GM12878 (cell line): ENCODE measurements at regions not wholly inside any gene's neighbourhood (a gene's known extent, or its start where the extent isn't known, plus 50 kb on each side); places are given as distances from the start of the nearest gene placed in this dataset.

Source experiments
- ATAC-seq: fragments of 200-7000 bp; cut with Tn5 transposase; 3 replicates; pipeline ENCODE4 v1.9.1; 2020; ENCODE audit warnings: mild to moderate bottlenecking, moderate library complexity
- BruUV-seq: library from RNA; stranded (reverse); fragments of 400-500 nt; replicated peaks from 2 replicates; lab custom pipeline; 2021; lab: Mats Ljungman, UMichigan
- CTCF ChIA-PET: fragments of 300-600 bp; sonication (Branson Sonifier 250); formaldehyde crosslinking; extraction: SDS; loops from one replicate; lab custom pipeline; 2021; ENCODE audit warnings: inconsistent platforms; lab: Yijun Ruan, JAX
- POLR2A ChIA-PET: fragments of 350-600 bp; formaldehyde crosslinking; extraction: SDS; loops from one replicate; lab custom pipeline; 2021; ENCODE audit warnings: inconsistent platforms; lab: Charles Lee
- RAD21 ChIA-PET: fragments of 300-600 bp; sonication (Branson Sonifier 250); formaldehyde crosslinking; loops from one replicate; lab custom pipeline; 2023; ENCODE audit warnings: antibody characterized with exemption; ENCODE audit not compliant: unreplicated experiment; lab: Charles Lee
- SMC1A ChIA-PET: fragments of 300-600 bp; sonication (Branson Sonifier 250); formaldehyde crosslinking; loops from one replicate; lab custom pipeline; 2023; ENCODE audit not compliant: unreplicated experiment, uncharacterized antibody; lab: Charles Lee
- DNase-seq: peaks from one replicate; pipeline ENCODE4 v3.0.0-alpha.2; 2011; ENCODE audit warnings: low read depth, low spot score
- FAIRE-seq: peaks from 3 replicates; lab custom pipeline; 2011; peaks lifted over from hg19 to GRCh38; lab: Jason Lieb, UNC
- H2AFZ ChIP-seq: 2 replicates; pipeline ENCODE4 v1.6.0; 2011; ENCODE audit warnings: low read depth, low read length, control low read depth; ENCODE audit not compliant: control insufficient read depth
- H3K27ac ChIP-seq: 2 replicates; pipeline ENCODE4 v1.5.1; 2011; ENCODE audit warnings: control low read depth; ENCODE audit not compliant: control insufficient read depth, insufficient read depth
- H3K27me3 ChIP-seq, 2 experiments: replicated peaks in 1 of 2; 2 replicates each; pipeline versions ENCODE4 v1.6.0 to v1.6.1; 2011; ENCODE audit warnings: low read length in 1 of 2; ENCODE audit not compliant: control insufficient read depth in 2 of 2, insufficient read depth in 2 of 2
- H3K36me3 ChIP-seq, 2 experiments: 2 replicates each; pipeline ENCODE4 v1.5.1; 2011; ENCODE audit warnings: low read length in 1 of 2; ENCODE audit not compliant: control insufficient read depth in 2 of 2, insufficient read depth in 2 of 2
- H3K4me1 ChIP-seq: 2 replicates; pipeline ENCODE4 v1.6.1; 2011; ENCODE audit warnings: mild to moderate bottlenecking, low read length, moderate library complexity, mixed read lengths; ENCODE audit not compliant: control insufficient read depth, insufficient read depth
- H3K4me2 ChIP-seq: 2 replicates; pipeline ENCODE4 v1.6.0; 2011; ENCODE audit warnings: control low read depth; ENCODE audit not compliant: control insufficient read depth, insufficient read depth
- H3K4me3 ChIP-seq: fragments of 200-600 bp; sonication (generic); 2 replicates; pipeline ENCODE4 v1.5.1; 2016
- H3K79me2 ChIP-seq: 2 replicates; pipeline ENCODE4 v1.6.0; 2011; ENCODE audit warnings: low read length; ENCODE audit not compliant: control insufficient read depth, insufficient read depth
- H3K9ac ChIP-seq: 2 replicates; pipeline ENCODE4 v1.8.0; 2011; ENCODE audit warnings: low read length, control low read depth, mixed read lengths; ENCODE audit not compliant: control insufficient read depth, insufficient read depth
- H3K9me3 ChIP-seq: replicated peaks from 3 replicates; pipeline ENCODE4 v1.5.1; 2011; ENCODE audit warnings: mild to moderate bottlenecking, low read length; ENCODE audit not compliant: control insufficient read depth, insufficient read depth
- H4K20me1 ChIP-seq: 2 replicates; pipeline ENCODE4 v1.6.0; 2011; ENCODE audit not compliant: control insufficient read depth, insufficient read depth
- CHD1 ChIP-seq: IDR thresholded peaks from 2 replicates; pipeline ENCODE4 v1.6.1; 2012; ENCODE audit warnings: low read depth, low read length, improper control_type of control experiment
- CHD4 ChIP-seq: fragments of 200-600 bp; sonication (generic); IDR thresholded peaks from 2 replicates; pipeline ENCODE4 v1.6.1; 2016; ENCODE audit warnings: mild to moderate bottlenecking
- CREB1 ChIP-seq: IDR thresholded peaks from 2 replicates; pipeline ENCODE4 v1.6.1; 2012; ENCODE audit warnings: low read depth, mild to moderate bottlenecking, inconsistent platforms
- E2F4 ChIP-seq: IDR thresholded peaks from 2 replicates; pipeline ENCODE4 v1.6.1; 2012; ENCODE audit warnings: low read depth, low read length, improper control_type of control experiment
- FOS ChIP-seq: IDR thresholded peaks from 3 replicates; pipeline ENCODE4 v1.6.1; 2011; ENCODE audit warnings: borderline replicate concordance; ENCODE audit not compliant: insufficient read length; ENCODE audit errors: extremely low read depth
- FOXK2 ChIP-seq: fragments of 450-650 bp; IDR thresholded peaks from 2 replicates; pipeline ENCODE4 v1.6.1; 2017; ENCODE audit warnings: mild to moderate bottlenecking, moderate library complexity
- IKZF2 ChIP-seq, 2 experiments: fragments of 450-650 bp; IDR thresholded peaks; 2 replicates each; pipeline ENCODE4 v1.6.1; 2017; ENCODE audit warnings: mild to moderate bottlenecking in 2 of 2, moderate library complexity in 2 of 2
- MYB ChIP-seq: fragments of 150-350 bp; IDR thresholded peaks from 2 replicates; pipeline ENCODE4 v1.6.1; 2014; ENCODE audit warnings: mild to moderate bottlenecking, low read depth, low read length, borderline replicate concordance
- MYC ChIP-seq: IDR thresholded peaks from 2 replicates; pipeline ENCODE4 v1.6.1; 2011; ENCODE audit warnings: mild to moderate bottlenecking, low read length, moderate library complexity, inconsistent platforms; ENCODE audit not compliant: insufficient read depth, insufficient replicate concordance, insufficient read length, severe bottlenecking
- PAX8 ChIP-seq: fragments of 450-650 bp; IDR thresholded peaks from 2 replicates; pipeline ENCODE4 v1.6.1; 2017; ENCODE audit warnings: mild to moderate bottlenecking, moderate library complexity
- POLR2AphosphoS2 ChIP-seq: IDR thresholded peaks from 2 replicates; pipeline ENCODE4 v1.6.1; 2011; ENCODE audit warnings: low read depth, mild to moderate bottlenecking, low read length, improper control_type of control experiment, moderate library complexity
- SIN3A ChIP-seq: IDR thresholded peaks from 2 replicates; pipeline ENCODE4 v1.6.1; 2012; ENCODE audit warnings: low read depth, low read length, improper control_type of control experiment
- SPI1 ChIP-seq: IDR thresholded peaks from 2 replicates; pipeline ENCODE4 v1.6.1; 2011; ENCODE audit warnings: low read depth, mild to moderate bottlenecking, low read length, moderate library complexity, borderline replicate concordance; ENCODE audit not compliant: insufficient read depth
- SREBF1 ChIP-seq: IDR thresholded peaks from 2 replicates; pipeline ENCODE4 v1.6.1; 2012; ENCODE audit warnings: mild to moderate bottlenecking, low read length
- STAT3 ChIP-seq: IDR thresholded peaks from 2 replicates; pipeline ENCODE4 v1.6.1; 2011; ENCODE audit warnings: low read depth, low read length, improper control_type of control experiment
- ZBED1 ChIP-seq: IDR thresholded peaks from 2 replicates; pipeline ENCODE4 v1.6.1; 2016; ENCODE audit warnings: borderline replicate concordance
- ZBTB4 ChIP-seq: fragments of 450-650 bp; formaldehyde crosslinking; IDR thresholded peaks from 2 replicates; pipeline ENCODE4 v1.4.0; 2022; ENCODE audit warnings: mild to moderate bottlenecking, moderate library complexity
- ZNF207 ChIP-seq: fragments of 450-650 bp; IDR thresholded peaks from 2 replicates; pipeline ENCODE4 v1.6.1; 2014; ENCODE audit warnings: antibody characterized with exemption, mild to moderate bottlenecking, borderline replicate concordance
- ZSCAN29 ChIP-seq: fragments of 450-650 bp; IDR thresholded peaks from 2 replicates; pipeline ENCODE4 v1.6.1; 2017; ENCODE audit warnings: mild to moderate bottlenecking, moderate library complexity
- WGBS: methylation state at CpG from one replicate; pipeline ENCODE4 v1.1.6; 2016; ENCODE audit warnings: low lambda C conversion rate; ENCODE audit not compliant: insufficient replicate concordance, insufficient coverage; ENCODE audit errors: missing lambda C conversion rate; 5-methylcytosine and 5-hydroxymethylcytosine counted together
- in situ Hi-C: fragments of 300-500 bp; cut with MboI; formaldehyde crosslinking; loops from 9 replicates; pipeline ENCODE4 v1.14.3; 2018; ENCODE audit warnings: mixed read lengths
- intact Hi-C: fragments of 100-400 bp; cut with micrococcal nuclease; formaldehyde crosslinking; loops from one replicate; pipeline ENCODE4 v1.14.2; 2022; ENCODE audit not compliant: unreplicated experiment
- TF ChIP-seq, protein P1 (sequence below): IDR thresholded peaks from 2 replicates; pipeline ENCODE4 v1.6.1; 2011; ENCODE audit warnings: mild to moderate bottlenecking, low read depth, low read length, moderate library complexity; ENCODE audit not compliant: insufficient replicate concordance

GRCh38 chr10:101303087-101303703, 50.8 kb upstream of the BTRC start:
- FAIRE-seq (no peak), DNase-seq (no peak), ATAC-seq (no peak)
- Histone ChIP-seq H3K9ac (no peak overlapping the region), H3K4me2 (no peak overlapping the region), H3K79me2 (no peaks in the 10 kb centered on the region), H2AFZ (no peak overlapping the region), H3K4me3 (no peak overlapping the region), H3K36me3 (no peaks in the 10 kb centered on the region), H3K27ac (no peak overlapping the region), H3K27me3 (peaks cover 0 to 3% of the 10 kb centered on the region in 2 experiments; a peak in 3 of 4 replicates), H4K20me1 (no peaks in the 10 kb centered on the region; the same call in 1 of the 2 replicates), H3K9me3 (no peaks in the 10 kb centered on the region), H3K4me1 (no peaks in the 10 kb centered on the region)
- ChIA-PET CTCF (interaction anchor here (1.1 to 2.7 kb wide), 5 partner anchors 15 to 267 kb away, joined by 3 to 25 read pairs (median 6); no protein-coding TSS in a partner anchor), RAD21 (interaction anchor here (1.0 to 1.3 kb wide), 3 partner anchors 138 to 266 kb away, joined by 3 to 4 read pairs (median 3); no protein-coding TSS in a partner anchor), POLR2A (no interaction called here), SMC1A (interaction anchor here (1.0 to 2.5 kb wide), 2 partner anchors 16 to 141 kb away, joined by 4 to 14 read pairs; no protein-coding TSS in a partner anchor)
- no TSS peak for BruUV-seq
- in situ Hi-C loops (no loop called here), intact Hi-C loops (no loop called here)
- TF ChIP-seq CHD1 (no peak), POLR2AphosphoS2 (no peak), IKZF2 (IDR thresholded peaks at IDR 0.05) (no peak), MYB (no peak), SREBF1 (no peak), STAT3 (no peak), CHD4 (no peak), ZSCAN29 (no peak), ZBTB4 (CRISPR knock-in tag) (no peak), ZNF207 (no peak), E2F4 (no peak), SIN3A (no peak), MYC (no peak), SPI1 (no peak), ZBED1 (no peak), FOXK2 (no peak), CREB1 (no peak), FOS (no peak), PAX8 (no peak)
- TF ChIP-seq, protein P1, sequence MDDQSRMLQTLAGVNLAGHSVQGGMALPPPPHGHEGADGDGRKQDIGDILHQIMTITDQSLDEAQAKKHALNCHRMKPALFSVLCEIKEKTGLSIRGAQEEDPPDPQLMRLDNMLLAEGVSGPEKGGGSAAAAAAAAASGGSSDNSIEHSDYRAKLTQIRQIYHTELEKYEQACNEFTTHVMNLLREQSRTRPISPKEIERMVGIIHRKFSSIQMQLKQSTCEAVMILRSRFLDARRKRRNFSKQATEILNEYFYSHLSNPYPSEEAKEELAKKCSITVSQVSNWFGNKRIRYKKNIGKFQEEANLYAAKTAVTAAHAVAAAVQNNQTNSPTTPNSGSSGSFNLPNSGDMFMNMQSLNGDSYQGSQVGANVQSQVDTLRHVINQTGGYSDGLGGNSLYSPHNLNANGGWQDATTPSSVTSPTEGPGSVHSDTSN: no peak
- WGBS: 0% methylated on average over 3 of the region's 4 CpGs
